ENCODE measurements at regions not wholly inside any gene's neighbourhood (a gene's known extent, or its start where the extent isn't known, plus 50 kb on each side); places are given as distances from the start of the nearest gene placed in this dataset.

DNA sequence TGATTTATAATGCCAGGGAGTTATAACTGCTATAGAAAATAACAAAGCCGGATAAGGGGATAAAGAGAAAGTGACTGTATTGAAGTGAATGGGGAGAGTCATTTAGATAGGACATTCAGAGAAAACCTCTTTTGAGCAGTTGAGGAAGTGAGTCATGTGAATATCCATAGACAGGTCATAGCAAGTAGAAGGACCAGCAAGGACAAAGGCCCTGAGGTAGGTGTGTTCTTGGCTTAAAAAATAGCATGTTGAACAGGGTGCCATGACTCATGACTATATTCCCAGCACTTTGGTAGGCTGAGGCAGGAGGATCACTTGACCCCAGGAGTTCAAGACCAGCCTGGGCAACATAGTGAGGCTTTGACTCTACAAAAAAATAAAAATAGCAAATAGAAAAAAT, 51.5 kb upstream of the RAP1B start:
- no peak for DNase-seq (ENCODE audit: low spot score)

DNA sequence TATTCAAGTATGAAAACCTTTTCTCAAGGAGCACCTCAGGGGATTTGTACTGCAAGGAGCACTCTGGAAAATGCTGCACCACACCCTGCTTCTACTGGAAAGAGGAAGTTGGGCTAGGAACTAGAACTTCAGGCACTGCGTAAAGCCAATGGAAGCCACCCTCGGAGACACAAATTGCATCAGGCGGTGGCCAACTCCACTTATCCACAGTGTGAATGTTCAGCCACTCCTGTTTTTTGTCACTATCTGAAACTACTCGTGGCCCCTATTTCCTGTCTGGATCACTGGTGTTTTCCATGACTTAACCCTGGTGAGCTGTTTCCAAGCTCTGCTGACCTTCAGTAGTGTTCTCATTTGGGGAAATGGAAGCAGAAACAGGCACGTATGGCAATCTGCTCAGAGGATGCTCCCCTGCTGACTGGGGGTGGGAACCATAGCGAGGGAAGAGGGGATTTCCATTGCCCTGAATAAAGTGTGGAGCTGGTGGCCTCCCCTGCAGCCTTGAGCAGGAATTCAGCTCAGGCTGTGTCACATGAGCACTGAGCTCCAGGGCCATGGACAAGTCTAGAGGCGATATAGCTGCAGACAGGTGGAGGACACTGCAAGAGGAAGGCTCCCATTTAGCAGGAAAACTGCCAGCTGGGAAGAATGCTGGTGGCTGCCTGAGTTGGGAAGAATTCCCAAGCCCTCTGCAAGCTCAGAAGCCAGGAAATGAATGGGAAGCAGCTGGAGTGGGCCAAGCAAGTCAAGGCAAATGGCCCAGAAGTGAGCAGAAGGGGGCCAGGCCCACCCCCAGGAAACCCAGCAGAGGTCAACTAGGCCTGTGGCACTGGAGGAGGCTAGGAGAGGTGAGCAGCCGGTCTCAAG, 50.5 kb upstream of the RAP1B start:
- no peak for DNase-seq (ENCODE audit: low spot score)

DNA sequence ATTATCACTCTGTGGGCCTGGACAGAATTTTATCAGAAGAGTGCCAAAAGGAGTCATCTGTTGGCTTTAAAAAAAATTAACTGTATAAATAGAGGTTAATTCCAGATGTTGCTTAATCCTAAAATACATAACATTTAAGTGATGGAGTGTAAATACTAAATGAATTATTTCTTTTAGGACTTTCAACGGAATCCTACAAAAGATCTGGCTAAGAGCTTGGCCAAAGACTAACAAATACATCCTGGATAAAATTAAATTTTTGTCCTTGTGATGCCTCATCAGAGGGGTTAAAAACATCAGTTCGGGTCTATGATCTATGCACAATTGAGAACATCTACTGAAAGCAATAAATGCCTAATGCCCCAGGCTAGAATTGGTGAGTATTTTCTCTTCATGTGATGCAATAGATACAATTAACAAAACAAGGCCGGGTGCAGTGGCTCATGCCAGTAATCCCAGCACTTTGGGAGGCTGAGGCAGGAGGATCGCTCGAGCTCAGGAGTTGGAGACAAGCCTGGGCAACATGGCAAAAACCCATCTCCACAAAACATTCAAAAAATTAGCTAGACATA, 49.8 kb upstream of the RAP1B start:
- DNase-seq (ENCODE audit: low spot score), result no peak

Data from CD4-positive, alpha-beta T cell treated with Interleukin-15 for 4 hours (primary cell).